Uterus (tissue), 3 donors: ENCODE measurements at regions not wholly inside any gene's neighbourhood (a gene's known extent, or its start where the extent isn't known, plus 50 kb on each side); places are given as distances from the start of the nearest gene placed in this dataset.

ENCODE experiments used
- DNase-seq, 2 donors: peaks; one replicate each; pipeline ENCODE4 v3.0.0-alpha.2; 2019 to 2020
- H3K27ac ChIP-seq, 2 donors: fragments of 200-600 bp; sonication (generic); 1 replicate in 1 of 2; 2 replicates in 1 of 2; pipeline ENCODE4 v1.5.1; 2016 to 2018
- H3K27me3 ChIP-seq, 2 donors: fragments of 200-600 bp; sonication (generic); one replicate each; pipeline ENCODE4 v1.5.1; 2018 to 2019; ENCODE audit warnings: control low read depth in 1 of 2
- H3K36me3 ChIP-seq, 2 donors: fragments of 200-600 bp; sonication (generic); one replicate each; pipeline ENCODE4 v1.5.1; 2019; ENCODE audit warnings: control low read depth in 1 of 2
- H3K4me1 ChIP-seq, 2 donors: fragments of 200-600 bp; sonication (generic); one replicate each; pipeline ENCODE4 v1.5.1; 2018 to 2019; ENCODE audit warnings: control low read depth in 1 of 2
- H3K4me3 ChIP-seq, 2 donors: fragments of 200-600 bp; sonication (generic); 1 replicate in 1 of 2; 2 replicates in 1 of 2; pipeline ENCODE4 v1.5.1; 2018 to 2019; ENCODE audit warnings: mild to moderate bottlenecking in 1 of 2
- H3K9me3 ChIP-seq, 2 donors: fragments of 200-600 bp; sonication (generic); one replicate each; pipeline ENCODE4 v1.5.1; 2019; ENCODE audit warnings: control low read depth in 1 of 2
- CTCF ChIP-seq, 4 experiments: fragments of 200-600 bp in 2 of 4; fragments of 450-650 bp in 2 of 4; sonication (generic) in 2 of 4; IDR thresholded peaks; one replicate each; pipeline ENCODE4 v1.5.1; 2016 to 2019; ENCODE audit warnings: antibody characterized with exemption in 4 of 4, mild to moderate bottlenecking in 2 of 4, moderate library complexity in 1 of 4
- POLR2A ChIP-seq, 2 donors: fragments of 450-650 bp; IDR thresholded peaks; one replicate each; pipeline ENCODE4 v1.6.1; 2016; ENCODE audit warnings: antibody characterized with exemption in 2 of 2, mild to moderate bottlenecking in 1 of 2, moderate library complexity in 1 of 2
- intact Hi-C: fragments of 100-400 bp; cut with DNase I; formaldehyde crosslinking; loops from one replicate; pipeline ENCODE4 v1.15.1; 2023; ENCODE audit warnings: low total_unique reads
- donor health status: DM: yes; HTN: yes; CAD: no.

GRCh38 chrX:43481576-43481975 is 174.5 kb upstream of the MAOA start:
- H3K9me3 ChIP-seq: no peaks in the 10 kb centered on the region
- H3K4me1 ChIP-seq: no peaks in the 10 kb centered on the region
- no peak for DNase-seq
- no peak overlapping the region for H3K27ac ChIP-seq
- H3K4me3 ChIP-seq: no peak overlapping the region
- H3K27me3 ChIP-seq: no peaks in the 10 kb centered on the region
- TF ChIP-seq CTCF (IDR thresholded peaks at IDR 0.05): no peak
- no peak for TF ChIP-seq POLR2A (IDR thresholded peaks at IDR 0.05)
- intact Hi-C loops: no loop called here
- no peaks in the 10 kb centered on the region for H3K36me3 ChIP-seq

DNA sequence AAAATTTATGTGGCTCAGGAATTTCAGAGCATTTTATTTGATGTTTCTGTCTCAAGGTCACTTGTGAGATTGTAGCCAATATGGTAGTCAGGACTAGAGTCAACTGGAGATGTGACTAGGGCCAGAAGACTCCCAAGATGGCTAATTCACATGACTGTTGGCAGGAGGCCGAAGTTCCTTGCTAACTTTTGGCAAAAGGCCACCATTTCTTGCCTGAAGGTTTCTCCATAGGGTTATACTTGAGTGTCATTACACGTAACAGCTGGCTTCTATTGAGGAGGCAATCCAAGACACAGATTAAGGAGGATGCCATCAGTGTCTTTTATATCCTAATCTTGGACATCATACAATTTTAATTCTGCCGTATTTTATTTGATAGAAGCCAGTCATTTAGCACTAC is 162.3 kb upstream of the MAOA start:
- intact Hi-C loops: no loop called here
- Histone ChIP-seq H3K4me1 (no peaks in the 10 kb centered on the region), H3K27me3 (no peaks in the 10 kb centered on the region), H3K27ac (no peak overlapping the region), H3K9me3 (no peaks in the 10 kb centered on the region), H3K36me3 (no peaks in the 10 kb centered on the region), H3K4me3 (no peak overlapping the region)
- no peak for TF ChIP-seq POLR2A (IDR thresholded peaks at IDR 0.05)
- TF ChIP-seq CTCF (IDR thresholded peaks at IDR 0.05): no peak
- DNase-seq: no peak

GRCh38 chrX:43500246-43500645 is 155.9 kb upstream of the MAOA start:
- Histone ChIP-seq H3K4me3 (no peak overlapping the region), H3K4me1 (no peaks in the 10 kb centered on the region), H3K9me3 (no peaks in the 10 kb centered on the region), H3K27ac (no peak overlapping the region), H3K36me3 (no peaks in the 10 kb centered on the region), H3K27me3 (no peaks in the 10 kb centered on the region)
- intact Hi-C loops: no loop called here
- TF ChIP-seq POLR2A (IDR thresholded peaks at IDR 0.05): no peak
- DNase-seq: no peak

DNA sequence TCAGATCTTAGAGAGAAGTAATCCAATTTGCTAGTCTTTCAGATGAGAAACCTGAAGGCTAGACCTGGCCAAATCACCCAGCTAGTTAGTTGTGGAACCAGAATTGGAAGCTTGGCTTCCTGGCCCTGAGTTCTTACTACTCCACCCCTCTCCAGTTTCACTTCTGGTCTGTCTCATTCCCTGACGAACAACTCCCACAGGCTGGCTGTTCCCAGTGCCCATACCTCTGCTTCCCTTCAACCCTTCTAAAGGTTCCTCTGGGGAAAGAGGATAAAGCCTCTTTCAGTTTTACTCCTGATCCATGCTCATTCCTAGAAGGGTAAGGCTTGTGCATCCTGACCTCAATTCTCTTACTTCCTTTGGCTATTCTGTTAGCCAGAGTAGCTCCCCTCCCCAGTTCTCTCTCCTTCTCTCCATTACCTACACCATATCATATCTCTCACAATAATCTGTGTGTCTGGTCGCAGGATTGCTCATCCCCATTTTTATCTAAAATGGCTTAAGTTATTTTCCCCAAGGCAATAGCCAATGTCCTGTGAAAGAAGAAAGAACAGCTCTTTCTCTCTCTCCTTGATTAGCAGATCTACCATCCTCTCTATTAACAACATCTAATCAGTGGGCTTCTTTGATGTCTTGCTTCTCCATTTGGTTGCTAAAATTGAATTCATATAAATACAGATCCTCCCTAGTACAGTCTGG is 155.0 kb upstream of the MAOA start:
- Histone ChIP-seq H3K4me3 (no peak overlapping the region), H3K9me3 (no peaks in the 10 kb centered on the region), H3K4me1 (no peaks in the 10 kb centered on the region), H3K27me3 (no peaks in the 10 kb centered on the region), H3K36me3 (no peaks in the 10 kb centered on the region), H3K27ac (no peak overlapping the region)
- DNase-seq: no peak
- TF ChIP-seq POLR2A (IDR thresholded peaks at IDR 0.05): no peak
- TF ChIP-seq CTCF (IDR thresholded peaks at IDR 0.05): no peak
- intact Hi-C loops: no loop called here

DNA sequence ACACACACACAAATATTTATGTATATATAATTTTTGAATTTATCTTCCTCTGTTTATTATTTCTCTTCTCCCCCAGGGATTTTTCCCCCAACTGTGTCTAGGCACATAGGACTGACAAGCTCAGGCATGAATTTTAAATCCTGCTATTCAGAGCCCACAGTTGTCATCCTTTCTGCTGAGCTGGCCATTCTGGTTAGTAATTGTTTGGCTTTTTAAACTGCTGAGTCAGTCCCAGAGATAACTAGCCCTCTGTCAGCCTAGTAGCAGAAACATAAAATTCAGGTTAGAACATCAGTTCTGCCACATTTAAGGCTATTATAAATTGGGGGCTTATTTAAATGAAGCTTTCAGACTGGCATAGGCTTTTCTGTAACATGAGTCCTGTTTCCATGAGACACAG is 151.7 kb upstream of the MAOA start:
- H3K27ac ChIP-seq: no peak overlapping the region
- H3K4me1 ChIP-seq: no peaks in the 10 kb centered on the region
- no peaks in the 10 kb centered on the region for H3K27me3 ChIP-seq
- H3K36me3 ChIP-seq: no peaks in the 10 kb centered on the region
- intact Hi-C loops: no loop called here
- H3K4me3 ChIP-seq: no peak overlapping the region
- no peaks in the 10 kb centered on the region for H3K9me3 ChIP-seq
- TF ChIP-seq POLR2A (IDR thresholded peaks at IDR 0.05) (no peak), CTCF (IDR thresholded peaks at IDR 0.05) (no peak)
- DNase-seq: no peak

DNA sequence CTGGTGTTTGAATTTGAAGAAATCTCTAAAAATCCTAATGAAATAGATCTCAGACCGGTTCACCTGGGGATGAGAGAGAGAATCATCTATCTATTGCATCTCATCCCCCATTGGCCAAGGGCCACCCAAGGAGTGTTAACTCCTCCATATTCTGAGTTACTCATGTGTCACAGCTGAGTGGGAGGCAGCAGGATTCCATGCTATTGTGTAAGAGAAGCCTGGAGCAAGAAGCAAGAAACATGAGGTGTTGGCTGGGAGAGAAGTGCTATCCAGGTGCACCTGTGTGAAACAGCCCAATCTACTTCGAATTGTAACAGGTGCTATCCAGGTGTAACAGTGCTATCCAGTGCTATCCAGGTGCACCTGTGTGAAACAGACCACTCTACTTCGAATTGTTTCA is 150.3 kb upstream of the MAOA start:
- Histone ChIP-seq H3K36me3 (no peaks in the 10 kb centered on the region), H3K9me3 (no peaks in the 10 kb centered on the region), H3K27me3 (no peaks in the 10 kb centered on the region), H3K4me3 (no peak overlapping the region), H3K27ac (no peak overlapping the region), H3K4me1 (no peaks in the 10 kb centered on the region)
- intact Hi-C loops: no loop called here
- DNase-seq: no peak
- TF ChIP-seq CTCF (IDR thresholded peaks at IDR 0.05) (no peak), POLR2A (IDR thresholded peaks at IDR 0.05) (no peak)
